ENCODE measurements at regions not wholly inside any gene's neighbourhood (a gene's known extent, or its start where the extent isn't known, plus 50 kb on each side); places are given as distances from the start of the nearest gene placed in this dataset.

DNA sequence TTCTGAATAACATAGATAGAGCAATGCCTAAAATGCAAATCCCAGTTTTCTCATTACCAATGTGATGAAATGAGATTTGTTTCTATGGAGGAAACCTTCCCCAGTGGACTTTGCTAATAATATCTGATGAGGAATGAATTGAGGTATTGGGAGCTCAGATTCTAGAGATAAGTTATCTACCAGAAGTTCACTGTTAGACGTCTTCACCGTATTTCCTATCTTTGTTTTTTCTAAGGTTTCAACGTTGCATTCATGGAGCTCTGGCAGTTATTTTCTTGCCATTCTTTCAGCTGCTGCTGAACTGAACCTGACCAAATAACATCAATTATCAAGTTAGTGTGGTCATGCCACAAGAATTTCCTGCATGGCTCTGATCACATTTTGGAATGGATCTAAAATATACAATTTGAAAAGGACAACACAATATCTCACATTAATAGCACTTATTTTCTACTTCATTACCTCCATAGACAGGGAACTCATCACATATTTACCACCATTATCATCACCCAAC is 511.8 kb upstream of the LCORL start:
- no peak for TF ChIP-seq POLR2AphosphoS5 (IDR thresholded peaks at IDR 0.05; ENCODE audit: low read depth, low read length)
- TF ChIP-seq SIN3A (IDR thresholded peaks at IDR 0.05; ENCODE audit: borderline replicate concordance, insufficient read depth, low read length) = no peak
- no peak for TF ChIP-seq REST (IDR thresholded peaks at IDR 0.05; ENCODE audit: insufficient read depth in 1 of 2, low read depth in 2 of 2, low read length in 2 of 2)

All from PFSK-1 (cell line).